ENCODE measurements at regions not wholly inside any gene's neighbourhood (a gene's known extent, or its start where the extent isn't known, plus 50 kb on each side); places are given as distances from the start of the nearest gene placed in this dataset.

DNA sequence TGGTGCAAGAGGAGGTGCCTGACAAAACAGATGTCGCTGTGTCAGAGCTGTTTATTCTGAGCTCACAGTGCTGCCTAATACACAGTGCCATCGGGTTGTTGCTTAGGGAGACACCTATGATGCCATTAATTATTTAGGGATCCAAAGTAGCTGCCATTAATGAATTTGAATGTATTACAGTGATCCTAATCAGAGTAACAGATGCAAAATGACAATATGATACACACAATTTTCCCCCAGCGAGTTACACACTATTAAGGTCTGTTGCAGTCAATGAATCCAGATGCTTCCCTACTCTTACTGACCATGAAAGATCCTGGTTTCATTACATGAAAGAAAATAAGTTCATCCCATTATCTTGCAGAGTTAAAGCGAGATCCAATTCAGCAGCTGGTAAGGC, 91.3 kb downstream of the RWDD3 start (continued):
- TF ChIP-seq SRF (IDR thresholded peaks at IDR 0.05; ENCODE audit: low read depth, low read length) (no peak), KLF16 (CRISPR knock-in tag; IDR thresholded peaks at IDR 0.05) (no peak), MXI1 (IDR thresholded peaks at IDR 0.05; ENCODE audit: borderline replicate concordance, low read depth, low read length) (no peak), NR2C2 (CRISPR knock-in tag; IDR thresholded peaks at IDR 0.05; ENCODE audit: borderline replicate concordance) (no peak), TBX2 (CRISPR knock-in tag; IDR thresholded peaks at IDR 0.05; ENCODE audit: borderline replicate concordance) (no peak), POGZ (CRISPR knock-in tag; IDR thresholded peaks at IDR 0.05) (no peak), NCOA1 (CRISPR knock-in tag; IDR thresholded peaks at IDR 0.05) (no peak), HMG20A (CRISPR knock-in tag; IDR thresholded peaks at IDR 0.05; ENCODE audit: borderline replicate concordance) (no peak)
- TF ChIP-seq, protein P1, sequence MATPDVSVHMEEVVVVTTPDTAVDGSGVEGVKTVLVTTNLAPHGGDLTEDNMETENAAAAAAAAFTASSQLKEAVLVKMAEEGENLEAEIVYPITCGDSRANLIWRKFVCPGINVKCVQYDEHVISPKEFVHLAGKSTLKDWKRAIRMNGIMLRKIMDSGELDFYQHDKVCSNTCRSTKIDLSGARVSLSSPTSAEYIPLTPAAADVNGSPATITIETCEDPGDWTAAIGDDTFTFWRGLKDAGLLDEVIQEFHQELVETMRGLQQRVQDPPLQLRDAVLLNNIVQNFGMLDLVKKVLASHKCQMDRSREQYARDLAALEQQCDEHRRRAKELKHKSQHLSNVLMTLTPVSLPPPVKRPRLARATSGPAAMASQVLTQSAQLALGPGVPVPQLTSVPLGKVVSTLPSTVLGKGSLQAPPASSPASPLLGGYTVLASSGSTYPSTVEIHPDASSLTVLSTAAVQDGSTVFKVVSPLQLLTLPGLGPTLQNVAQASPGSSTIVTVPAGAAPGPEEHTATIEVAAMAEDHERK (CRISPR knock-in tag; IDR thresholded peaks at IDR 0.05; ENCODE audit: low read depth): no peak
- TF ChIP-seq, protein P2, sequence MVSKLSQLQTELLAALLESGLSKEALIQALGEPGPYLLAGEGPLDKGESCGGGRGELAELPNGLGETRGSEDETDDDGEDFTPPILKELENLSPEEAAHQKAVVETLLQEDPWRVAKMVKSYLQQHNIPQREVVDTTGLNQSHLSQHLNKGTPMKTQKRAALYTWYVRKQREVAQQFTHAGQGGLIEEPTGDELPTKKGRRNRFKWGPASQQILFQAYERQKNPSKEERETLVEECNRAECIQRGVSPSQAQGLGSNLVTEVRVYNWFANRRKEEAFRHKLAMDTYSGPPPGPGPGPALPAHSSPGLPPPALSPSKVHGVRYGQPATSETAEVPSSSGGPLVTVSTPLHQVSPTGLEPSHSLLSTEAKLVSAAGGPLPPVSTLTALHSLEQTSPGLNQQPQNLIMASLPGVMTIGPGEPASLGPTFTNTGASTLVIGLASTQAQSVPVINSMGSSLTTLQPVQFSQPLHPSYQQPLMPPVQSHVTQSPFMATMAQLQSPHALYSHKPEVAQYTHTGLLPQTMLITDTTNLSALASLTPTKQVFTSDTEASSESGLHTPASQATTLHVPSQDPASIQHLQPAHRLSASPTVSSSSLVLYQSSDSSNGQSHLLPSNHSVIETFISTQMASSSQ (IDR thresholded peaks at IDR 0.05; ENCODE audit: low read depth): no peak
- TF ChIP-seq, protein P2 (CRISPR knock-in tag; IDR thresholded peaks at IDR 0.05; ENCODE audit: borderline replicate concordance): no peak
